Sigmoid colon (tissue), 4 donors: ENCODE measurements at regions not wholly inside any gene's neighbourhood (a gene's known extent, or its start where the extent isn't known, plus 50 kb on each side); places are given as distances from the start of the nearest gene placed in this dataset.

Experiments used
- EP300 ChIP-seq, 4 donors: sonication (generic); formaldehyde crosslinking; IDR thresholded peaks; one replicate each; pipeline ENCODE4 v1.6.1; 2017; ENCODE audit warnings: antibody characterized with exemption in 4 of 4
- POLR2AphosphoS5 ChIP-seq, 4 donors: sonication (generic); formaldehyde crosslinking; IDR thresholded peaks; one replicate each; pipeline ENCODE4 v1.6.1; 2017; ENCODE audit warnings: antibody characterized with exemption in 4 of 4
- TF ChIP-seq, protein P1 (sequence below), 4 experiments: fragments of 450-650 bp in 3 of 4; fragments of 200-600 bp in 1 of 4; IDR thresholded peaks; one replicate each; pipeline ENCODE4 v1.5.1; 2016 to 2019; ENCODE audit warnings: antibody characterized with exemption in 4 of 4, mild to moderate bottlenecking in 3 of 4, moderate library complexity in 2 of 4

DNA sequence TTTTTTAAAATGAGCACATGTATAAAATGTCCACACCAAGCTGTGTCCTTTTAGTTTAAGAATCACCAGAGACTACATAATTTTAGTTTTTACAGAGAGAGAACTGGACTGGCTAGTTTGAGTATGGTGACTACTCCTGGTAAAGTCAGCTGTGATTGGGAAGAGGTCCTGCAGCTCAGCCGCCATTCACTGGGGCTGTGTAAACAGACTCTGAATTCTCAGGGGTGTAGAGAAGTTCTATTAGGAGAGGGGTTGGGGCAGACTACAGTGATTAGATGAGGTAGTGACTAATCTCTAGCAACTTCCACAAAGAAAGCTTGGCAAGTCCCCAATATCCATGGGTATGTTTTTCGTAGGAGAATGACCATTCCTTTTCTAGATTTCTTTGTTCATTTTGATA, 341.2 kb upstream of the MAP3K7 start:
- TF ChIP-seq, protein P1, sequence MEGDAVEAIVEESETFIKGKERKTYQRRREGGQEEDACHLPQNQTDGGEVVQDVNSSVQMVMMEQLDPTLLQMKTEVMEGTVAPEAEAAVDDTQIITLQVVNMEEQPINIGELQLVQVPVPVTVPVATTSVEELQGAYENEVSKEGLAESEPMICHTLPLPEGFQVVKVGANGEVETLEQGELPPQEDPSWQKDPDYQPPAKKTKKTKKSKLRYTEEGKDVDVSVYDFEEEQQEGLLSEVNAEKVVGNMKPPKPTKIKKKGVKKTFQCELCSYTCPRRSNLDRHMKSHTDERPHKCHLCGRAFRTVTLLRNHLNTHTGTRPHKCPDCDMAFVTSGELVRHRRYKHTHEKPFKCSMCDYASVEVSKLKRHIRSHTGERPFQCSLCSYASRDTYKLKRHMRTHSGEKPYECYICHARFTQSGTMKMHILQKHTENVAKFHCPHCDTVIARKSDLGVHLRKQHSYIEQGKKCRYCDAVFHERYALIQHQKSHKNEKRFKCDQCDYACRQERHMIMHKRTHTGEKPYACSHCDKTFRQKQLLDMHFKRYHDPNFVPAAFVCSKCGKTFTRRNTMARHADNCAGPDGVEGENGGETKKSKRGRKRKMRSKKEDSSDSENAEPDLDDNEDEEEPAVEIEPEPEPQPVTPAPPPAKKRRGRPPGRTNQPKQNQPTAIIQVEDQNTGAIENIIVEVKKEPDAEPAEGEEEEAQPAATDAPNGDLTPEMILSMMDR (IDR thresholded peaks at IDR 0.05) = no peak
- TF ChIP-seq EP300 (IDR thresholded peaks at IDR 0.05) = no peak
- TF ChIP-seq POLR2AphosphoS5 (IDR thresholded peaks at IDR 0.05) = no peak
